Endodermal cell (in vitro differentiated cells): ENCODE measurements at regions not wholly inside any gene's neighbourhood (a gene's known extent, or its start where the extent isn't known, plus 50 kb on each side); places are given as distances from the start of the nearest gene placed in this dataset.

Experiments used
- DNase-seq: peaks from one replicate; pipeline ENCODE4 v3.0.0-alpha.2; 2017
- H3K27ac ChIP-seq: 2 replicates; pipeline ENCODE4 v1.5.1; 2013; ENCODE audit warnings: mild to moderate bottlenecking, low read depth, low read length, moderate library complexity
- H3K27me3 ChIP-seq: 2 replicates; pipeline ENCODE4 v1.6.1; 2013; ENCODE audit warnings: mild to moderate bottlenecking, low read length, moderate library complexity; ENCODE audit not compliant: insufficient read depth, control insufficient read depth, poor library complexity, severe bottlenecking
- H3K36me3 ChIP-seq: 2 replicates; pipeline ENCODE4 v1.7.0; 2013; ENCODE audit warnings: mild to moderate bottlenecking, low read length, moderate library complexity; ENCODE audit not compliant: control insufficient read depth, insufficient read depth
- H3K4me1 ChIP-seq: one replicate; pipeline ENCODE4 v1.7.0; 2013; ENCODE audit warnings: low read length; ENCODE audit not compliant: control insufficient read depth, insufficient read depth
- H3K4me3 ChIP-seq: 2 replicates; pipeline ENCODE4 v1.5.1; 2013; ENCODE audit warnings: mild to moderate bottlenecking, low read length, moderate library complexity
- H3K9ac ChIP-seq: 2 replicates; pipeline ENCODE4 v1.6.1; 2013; ENCODE audit warnings: mild to moderate bottlenecking, low read length, moderate library complexity; ENCODE audit not compliant: poor library complexity, severe bottlenecking; ENCODE audit errors: extremely low read depth
- H3K9me3 ChIP-seq: 2 replicates; pipeline ENCODE4 v1.6.1; 2013; ENCODE audit warnings: mild to moderate bottlenecking, low read length, moderate library complexity; ENCODE audit not compliant: control insufficient read depth
- H3K27ac Mint-ChIP-seq: 2 replicates; pipeline ENCODE4 v1.8.0; 2020; ENCODE audit warnings: mixed read lengths
- H3K27me3 Mint-ChIP-seq: 2 replicates; pipeline ENCODE4 v1.8.0; 2021; ENCODE audit warnings: mild to moderate bottlenecking, mixed read lengths; ENCODE audit not compliant: insufficient read depth
- H3K36me3 Mint-ChIP-seq: 2 replicates; pipeline ENCODE4 v1.8.0; 2020; ENCODE audit warnings: low read depth, mixed read lengths
- H3K4me1 Mint-ChIP-seq: 2 replicates; pipeline ENCODE4 v1.8.0; 2020; ENCODE audit warnings: mixed read lengths
- H3K4me3 Mint-ChIP-seq: 2 replicates; pipeline ENCODE4 v1.8.0; 2020; ENCODE audit warnings: mild to moderate bottlenecking, moderate library complexity, mixed read lengths
- H3K9me3 Mint-ChIP-seq: 2 replicates; pipeline ENCODE4 v1.8.0; 2020; ENCODE audit warnings: mild to moderate bottlenecking, mixed read lengths
- WGBS, 2 experiments: methylation state at CpG; one replicate each; pipeline versions ENCODE4 v1.1.5 to v1.1.7; 2013; ENCODE audit warnings: missing lambda C conversion rate in 2 of 2, mixed read lengths in 1 of 2; ENCODE audit not compliant: insufficient coverage in 1 of 2, insufficient read length in 1 of 2; 5-methylcytosine and 5-hydroxymethylcytosine counted together
- TF ChIP-seq, protein P1 (sequence below): fragments of 200-600 bp; sonication (generic); conservative IDR thresholded peaks from 2 replicates; pipeline ENCODE4 v1.5.0; 2021; ENCODE audit warnings: antibody characterized with exemption, mild to moderate bottlenecking

DNA sequence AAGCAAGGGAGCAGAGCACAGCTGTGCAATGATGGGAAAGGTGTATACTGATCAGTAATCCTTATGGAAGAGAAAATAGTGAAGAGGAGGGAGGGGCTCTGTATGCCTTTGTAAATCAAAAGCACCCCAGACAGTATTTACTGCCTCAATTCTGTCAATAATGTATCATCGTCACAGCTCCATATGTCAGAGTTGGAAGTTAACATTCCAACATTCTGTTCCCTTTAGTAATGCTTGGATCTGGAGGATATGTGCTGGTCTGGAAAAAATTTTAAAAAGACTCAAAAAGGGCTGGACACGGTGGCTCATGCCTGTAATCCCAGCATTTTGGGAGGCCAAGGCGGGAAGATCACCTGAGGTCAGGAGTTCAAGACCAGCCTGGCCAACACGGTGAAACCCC is 310.4 kb downstream of the ACTL7B start:
- WGBS, 2 experiments: 96% methylated on average over 3 to 4 of the region's 4 CpGs
- Histone ChIP-seq H3K4me1 (peaks cover 13% of the 10 kb centered on the region), H3K27me3 (peaks cover 5% of the 10 kb centered on the region), H3K9ac (no peak overlapping the region), H3K9me3 (no peaks in the 10 kb centered on the region), H3K36me3 (no peaks in the 10 kb centered on the region), H3K27ac (no peak overlapping the region), H3K4me3 (no peak overlapping the region)
- peaks cover 17% of the 10 kb centered on the region for H3K4me1 Mint-ChIP-seq
- no peaks in the 10 kb centered on the region for H3K9me3 Mint-ChIP-seq
- H3K27ac Mint-ChIP-seq: no peak overlapping the region
- DNase-seq: no peak
- no peaks in the 10 kb centered on the region for H3K36me3 Mint-ChIP-seq
- TF ChIP-seq, protein P1, sequence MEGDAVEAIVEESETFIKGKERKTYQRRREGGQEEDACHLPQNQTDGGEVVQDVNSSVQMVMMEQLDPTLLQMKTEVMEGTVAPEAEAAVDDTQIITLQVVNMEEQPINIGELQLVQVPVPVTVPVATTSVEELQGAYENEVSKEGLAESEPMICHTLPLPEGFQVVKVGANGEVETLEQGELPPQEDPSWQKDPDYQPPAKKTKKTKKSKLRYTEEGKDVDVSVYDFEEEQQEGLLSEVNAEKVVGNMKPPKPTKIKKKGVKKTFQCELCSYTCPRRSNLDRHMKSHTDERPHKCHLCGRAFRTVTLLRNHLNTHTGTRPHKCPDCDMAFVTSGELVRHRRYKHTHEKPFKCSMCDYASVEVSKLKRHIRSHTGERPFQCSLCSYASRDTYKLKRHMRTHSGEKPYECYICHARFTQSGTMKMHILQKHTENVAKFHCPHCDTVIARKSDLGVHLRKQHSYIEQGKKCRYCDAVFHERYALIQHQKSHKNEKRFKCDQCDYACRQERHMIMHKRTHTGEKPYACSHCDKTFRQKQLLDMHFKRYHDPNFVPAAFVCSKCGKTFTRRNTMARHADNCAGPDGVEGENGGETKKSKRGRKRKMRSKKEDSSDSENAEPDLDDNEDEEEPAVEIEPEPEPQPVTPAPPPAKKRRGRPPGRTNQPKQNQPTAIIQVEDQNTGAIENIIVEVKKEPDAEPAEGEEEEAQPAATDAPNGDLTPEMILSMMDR: no peak
- no peak overlapping the region for H3K4me3 Mint-ChIP-seq
- no peaks in the 10 kb centered on the region for H3K27me3 Mint-ChIP-seq

DNA sequence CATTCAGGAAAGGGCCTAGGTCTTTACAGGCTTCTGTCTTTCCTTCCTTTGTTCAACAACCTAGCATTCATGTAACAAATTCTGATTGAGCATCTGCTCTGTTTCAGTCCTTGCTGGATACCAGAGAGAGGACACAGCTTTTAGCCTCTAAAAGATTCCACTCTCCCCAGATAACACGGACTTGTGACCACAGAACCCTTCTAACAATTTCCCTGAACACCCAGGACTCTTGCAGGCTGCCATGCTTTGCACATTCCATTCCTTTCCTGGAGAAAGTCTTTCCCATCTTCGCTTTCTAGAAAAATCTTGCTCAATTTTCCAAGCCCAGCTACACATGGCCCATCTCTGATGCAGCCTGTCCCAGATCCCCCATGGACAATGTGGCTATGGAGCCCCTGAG is 310.9 kb downstream of the ACTL7B start:
- no peak overlapping the region for H3K27ac ChIP-seq
- no peak for DNase-seq
- H3K27ac Mint-ChIP-seq: no peak overlapping the region
- TF ChIP-seq, protein P1: no peak
- H3K27me3 Mint-ChIP-seq: no peaks in the 10 kb centered on the region
- H3K9me3 Mint-ChIP-seq: no peaks in the 10 kb centered on the region
- no peaks in the 10 kb centered on the region for H3K36me3 Mint-ChIP-seq
- peaks cover 5% of the 10 kb centered on the region for H3K27me3 ChIP-seq
- peaks cover 13% of the 10 kb centered on the region for H3K4me1 ChIP-seq
- no peaks in the 10 kb centered on the region for H3K36me3 ChIP-seq
- WGBS, 2 experiments: 92 to 95% methylated on average over 2 of the region's 2 CpGs
- H3K9me3 ChIP-seq: no peaks in the 10 kb centered on the region
- H3K4me3 ChIP-seq: no peak overlapping the region
- peaks cover 17% of the 10 kb centered on the region for H3K4me1 Mint-ChIP-seq
- no peak overlapping the region for H3K4me3 Mint-ChIP-seq
- H3K9ac ChIP-seq: no peak overlapping the region

DNA sequence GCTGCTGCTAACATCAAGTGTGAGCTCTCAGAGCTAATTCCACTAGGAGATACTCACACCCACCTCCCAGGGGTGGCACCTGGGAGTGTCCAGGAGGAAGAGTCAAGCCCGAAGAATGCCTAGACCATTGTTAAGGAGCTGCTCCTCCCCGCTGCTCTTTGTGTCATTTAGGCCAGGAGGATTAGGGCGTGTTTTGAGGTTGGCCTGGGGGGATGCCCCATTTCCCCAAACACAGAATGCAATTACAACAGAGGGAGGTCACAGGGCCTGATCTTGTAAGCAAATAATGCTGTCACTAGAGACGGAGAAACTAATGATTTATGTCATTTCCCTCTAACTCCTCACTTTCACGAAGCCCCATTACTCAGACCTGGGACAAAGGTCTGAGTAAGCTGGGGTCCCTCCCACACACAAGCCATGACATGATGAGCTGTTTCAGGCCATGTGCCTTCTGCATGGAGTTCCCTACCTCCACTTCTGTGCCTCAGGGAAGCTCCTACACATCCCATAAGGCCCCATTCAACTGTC is 312.5 kb downstream of the ACTL7B start:
- no peak overlapping the region for H3K4me3 Mint-ChIP-seq
- Histone ChIP-seq H3K9ac (no peak overlapping the region), H3K36me3 (no peaks in the 10 kb centered on the region), H3K27me3 (peaks cover 5% of the 10 kb centered on the region), H3K27ac (no peak overlapping the region), H3K4me1 (peaks cover 13% of the 10 kb centered on the region), H3K4me3 (no peak overlapping the region), H3K9me3 (no peaks in the 10 kb centered on the region)
- DNase-seq: peak; percentile 84
- no peaks in the 10 kb centered on the region for H3K36me3 Mint-ChIP-seq
- no peaks in the 10 kb centered on the region for H3K27me3 Mint-ChIP-seq
- 49% methylated on average over 5 of the region's 5 CpGs; no CpG with 5 or more reads in 1 of the 2 experiments for WGBS, 2 experiments
- no peaks in the 10 kb centered on the region for H3K9me3 Mint-ChIP-seq
- H3K27ac Mint-ChIP-seq: peak overlapping the region; percentile 17
- peaks cover 17% of the 10 kb centered on the region for H3K4me1 Mint-ChIP-seq
- TF ChIP-seq, protein P1: no peak
